HepG2 (cell line): ENCODE measurements at regions not wholly inside any gene's neighbourhood (a gene's known extent, or its start where the extent isn't known, plus 50 kb on each side); places are given as distances from the start of the nearest gene placed in this dataset.

ENCODE experiments used
- EZH2 ChIP-seq: conservative IDR thresholded peaks from 2 replicates; pipeline ENCODE4 v1.6.1; 2012; ENCODE audit warnings: mild to moderate bottlenecking, low read depth, low read length, moderate library complexity
- FOXJ3 ChIP-seq: sonication (generic); formaldehyde crosslinking; IDR thresholded peaks from 2 replicates; pipeline ENCODE4 v1.4.0; 2020; ENCODE audit warnings: missing genetic modification reagents, mild to moderate bottlenecking, borderline replicate concordance
- FOXP1 ChIP-seq, 2 experiments: fragments of 450-650 bp in 1 of 2; IDR thresholded peaks; 2 replicates each; pipeline ENCODE4 v1.6.1; 2017 to 2018; ENCODE audit warnings: antibody characterized with exemption in 1 of 2
- HCFC1 ChIP-seq: fragments of 150-350 bp; IDR thresholded peaks from 2 replicates; pipeline ENCODE4 v1.6.1; 2014; ENCODE audit warnings: low read depth, low read length
- HNF4G ChIP-seq, 2 experiments: sonication (generic) in 1 of 2; formaldehyde crosslinking in 1 of 2; IDR thresholded peaks; 2 replicates each; pipeline versions ENCODE4 v1.4.0 to v1.6.1; 2011 to 2020; ENCODE audit warnings: borderline replicate concordance in 2 of 2, low read depth in 2 of 2, mild to moderate bottlenecking in 2 of 2, low read length in 1 of 2, missing genetic modification reagents in 1 of 2, moderate library complexity in 1 of 2
- PHF8 ChIP-seq: sonication (generic); formaldehyde crosslinking; IDR thresholded peaks from 2 replicates; pipeline ENCODE4 v1.5.0; 2020; ENCODE audit warnings: missing genetic modification reagents
- POLR2AphosphoS5 ChIP-seq: IDR thresholded peaks from 2 replicates; pipeline ENCODE4 v1.6.1; 2012; ENCODE audit warnings: low read depth, low read length
- STAG1 ChIP-seq: sonication (generic); formaldehyde crosslinking; IDR thresholded peaks from 2 replicates; pipeline ENCODE4 v1.4.0; 2020; ENCODE audit warnings: missing genetic modification reagents

DNA sequence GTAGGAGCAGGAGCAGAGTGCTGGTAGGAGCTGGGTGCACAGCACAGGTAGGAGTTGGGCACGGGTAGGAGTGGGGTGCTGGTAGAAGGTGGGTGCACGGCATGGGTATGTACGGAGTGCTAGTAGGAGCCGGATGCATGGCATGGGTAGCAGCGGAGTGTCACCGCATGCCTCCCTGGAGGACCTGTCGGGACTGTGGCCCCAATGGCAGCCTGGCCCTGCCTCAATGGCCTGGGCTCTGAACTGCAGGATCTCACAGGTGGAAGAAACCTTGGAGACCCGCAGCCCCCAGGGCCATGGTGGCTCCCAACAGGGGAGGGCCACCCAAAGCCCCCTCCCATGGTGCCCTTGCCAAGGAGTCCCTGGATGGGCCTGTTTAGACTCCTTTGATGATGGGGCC lies 1146.0 kb downstream of the UQCRFS1 start:
- TF ChIP-seq FOXP1 (IDR thresholded peaks at IDR 0.05) (no peak), FOXP1 (CRISPR knock-in tag; IDR thresholded peaks at IDR 0.05) (no peak), POLR2AphosphoS5 (no peak), STAG1 (no peak), HCFC1 (no peak), FOXJ3 (no peak), HNF4G (IDR thresholded peaks at IDR 0.05; ENCODE audit: borderline replicate concordance, low read depth, low read length) (no peak), HNF4G (CRISPR knock-in tag; IDR thresholded peaks at IDR 0.05; ENCODE audit: borderline replicate concordance, low read depth) (no peak), EZH2 (no peak), PHF8 (no peak)
